WTC11 (cell line): ENCODE measurements at regions not wholly inside any gene's neighbourhood (a gene's known extent, or its start where the extent isn't known, plus 50 kb on each side); places are given as distances from the start of the nearest gene placed in this dataset.
"Not testable (repeated sequence)": the region's sequence is repeated elsewhere in the genome, so short reads cannot be mapped to it uniquely, and the experiment has no call there.

ENCODE experiments used
- ATAC-seq: fragments of 200-7000 bp; cut with Tn5 transposase; 2 replicates; pipeline ENCODE4 v1.10.0; 2021; ENCODE audit warnings: mild to moderate bottlenecking, moderate library complexity
- CTCF ChIA-PET: fragments of 300-600 bp; sonication (Branson Sonifier 250); formaldehyde crosslinking; loops from one replicate; lab custom pipeline; 2021; ENCODE audit warnings: antibody characterized with exemption; lab: Charles Lee
- POLR2A ChIA-PET: fragments of 350-600 bp; sonication (Branson Sonifier 250); formaldehyde crosslinking; loops from one replicate; lab custom pipeline; 2021; ENCODE audit warnings: antibody characterized with exemption; lab: Charles Lee
- DNase-seq: peaks from one replicate; pipeline ENCODE4 v3.0.0; 2021; ENCODE audit warnings: low spot score
- H3K27ac Mint-ChIP-seq: 2 replicates; pipeline ENCODE4 v1.8.0; 2021; ENCODE audit warnings: mixed read lengths
- H3K27me3 Mint-ChIP-seq: 2 replicates; pipeline ENCODE4 v1.8.0; 2021; ENCODE audit warnings: low read depth, mild to moderate bottlenecking, moderate library complexity, mixed read lengths
- H3K36me3 Mint-ChIP-seq: 2 replicates; pipeline ENCODE4 v1.8.0; 2021; ENCODE audit warnings: mixed read lengths
- H3K4me1 Mint-ChIP-seq: 2 replicates; pipeline ENCODE4 v1.8.0; 2022; ENCODE audit warnings: mixed read lengths
- H3K4me3 Mint-ChIP-seq: 2 replicates; pipeline ENCODE4 v1.8.0; 2021; ENCODE audit warnings: mild to moderate bottlenecking, moderate library complexity, mixed read lengths
- H3K9me3 Mint-ChIP-seq: 2 replicates; pipeline ENCODE4 v1.8.0; 2021; ENCODE audit warnings: mixed read lengths
- ARID4B ChIP-seq: sonication (generic); formaldehyde crosslinking; IDR thresholded peaks from 2 replicates; pipeline ENCODE4 v1.8.0; 2023; ENCODE audit warnings: missing genetic modification reagents, mild to moderate bottlenecking, borderline replicate concordance
- ATF3 ChIP-seq: sonication (generic); formaldehyde crosslinking; conservative IDR thresholded peaks from 2 replicates; pipeline ENCODE4 v1.8.1; 2022; ENCODE audit warnings: mild to moderate bottlenecking, missing genetic modification reagents
- ESRRA ChIP-seq: sonication (generic); formaldehyde crosslinking; IDR thresholded peaks from 2 replicates; pipeline ENCODE4 v1.8.1; 2022; ENCODE audit warnings: mild to moderate bottlenecking, missing genetic modification reagents, borderline replicate concordance
- IRF2 ChIP-seq: sonication (generic); formaldehyde crosslinking; IDR thresholded peaks from 2 replicates; pipeline ENCODE4 v1.8.0; 2022; ENCODE audit warnings: low read depth, missing genetic modification reagents, borderline replicate concordance
- MAX ChIP-seq: sonication (generic); formaldehyde crosslinking; IDR thresholded peaks from 2 replicates; pipeline ENCODE4 v1.8.0; 2022; ENCODE audit warnings: mild to moderate bottlenecking, missing genetic modification reagents
- NFYB ChIP-seq: sonication (generic); formaldehyde crosslinking; conservative IDR thresholded peaks from 2 replicates; pipeline ENCODE4 v1.8.0; 2022; ENCODE audit warnings: low read depth, missing genetic modification reagents
- NR1H2 ChIP-seq: sonication (generic); formaldehyde crosslinking; IDR thresholded peaks from 2 replicates; pipeline ENCODE4 v1.9.0; 2021; ENCODE audit warnings: mild to moderate bottlenecking, moderate library complexity, missing genetic modification reagents
- OVOL2 ChIP-seq: fragments of 250-450 bp; sonication (Bioruptor Pico); IDR thresholded peaks from 2 replicates; pipeline ENCODE4 v1.9.0; 2021; ENCODE audit warnings: mild to moderate bottlenecking, borderline replicate concordance
- TP53 ChIP-seq: sonication (generic); formaldehyde crosslinking; IDR thresholded peaks from 2 replicates; pipeline ENCODE4 v1.8.1; 2023; ENCODE audit warnings: mild to moderate bottlenecking, missing genetic modification reagents
- ZNF416 ChIP-seq: fragments of 250-450 bp; sonication (Bioruptor Pico); IDR thresholded peaks from 2 replicates; pipeline ENCODE4 v1.9.0; 2021; ENCODE audit warnings: mild to moderate bottlenecking, inconsistent platforms
- ZSCAN18 ChIP-seq: fragments of 250-450 bp; sonication (Bioruptor Pico); IDR thresholded peaks from 2 replicates; pipeline ENCODE4 v2.1.2; 2022; ENCODE audit warnings: mild to moderate bottlenecking, moderate library complexity
- TF ChIP-seq, protein P1 (sequence below): sonication (generic); formaldehyde crosslinking; IDR thresholded peaks from 2 replicates; pipeline ENCODE4 v1.8.1; 2022; ENCODE audit warnings: low read depth, mild to moderate bottlenecking, moderate library complexity, missing genetic modification reagents, borderline replicate concordance
- TF ChIP-seq, protein P2 (sequence below): fragments of 200-600 bp; IDR thresholded peaks from 2 replicates; pipeline ENCODE4 v1.8.0; 2022; ENCODE audit warnings: antibody characterized with exemption
- TF ChIP-seq, protein P3 (sequence below): fragments of 250-450 bp; sonication (Bioruptor Pico); conservative IDR thresholded peaks from 2 replicates; pipeline ENCODE4 v1.9.0; 2021; ENCODE audit warnings: mild to moderate bottlenecking

DNA sequence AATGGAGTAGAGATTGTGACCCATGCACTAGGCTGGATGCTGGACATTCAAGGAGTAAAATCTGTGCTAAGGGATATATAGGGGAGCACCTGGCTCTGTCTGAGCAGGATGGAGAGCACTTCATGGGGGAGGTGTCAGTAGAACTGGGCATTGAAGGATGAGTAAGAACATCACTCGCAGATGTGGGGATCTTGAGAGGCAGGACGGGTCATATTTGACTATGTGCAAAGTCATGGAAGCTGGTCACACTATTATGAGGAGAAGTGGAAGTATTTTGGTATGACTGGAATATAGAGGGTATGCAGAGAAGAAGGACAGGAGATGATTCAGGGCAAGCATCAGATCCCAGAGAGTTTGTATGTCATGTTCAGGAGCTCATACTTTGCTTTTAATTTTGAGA lies 62.9 kb upstream of the PCDH8 start:
- Mint-ChIP-seq H3K27ac (no peak overlapping the region), H3K4me3 (no peak overlapping the region), H3K9me3 (peaks cover 8% of the 10 kb centered on the region), H3K36me3 (no peaks in the 10 kb centered on the region), H3K27me3 (peaks cover 15% of the 10 kb centered on the region), H3K4me1 (peaks cover 17% of the 10 kb centered on the region)
- ChIA-PET POLR2A (no interaction called here), CTCF (interaction anchor here (1.1 to 1.5 kb wide), 2 partner anchors 14 to 56 kb away, joined by 3 to 5 read pairs; no protein-coding TSS in a partner anchor)
- ATAC-seq: no peak
- no peak for DNase-seq
- TF ChIP-seq ZNF416 (CRISPR knock-in tag) (no peak), OVOL2 (no peak)
- TF ChIP-seq, protein P1, sequence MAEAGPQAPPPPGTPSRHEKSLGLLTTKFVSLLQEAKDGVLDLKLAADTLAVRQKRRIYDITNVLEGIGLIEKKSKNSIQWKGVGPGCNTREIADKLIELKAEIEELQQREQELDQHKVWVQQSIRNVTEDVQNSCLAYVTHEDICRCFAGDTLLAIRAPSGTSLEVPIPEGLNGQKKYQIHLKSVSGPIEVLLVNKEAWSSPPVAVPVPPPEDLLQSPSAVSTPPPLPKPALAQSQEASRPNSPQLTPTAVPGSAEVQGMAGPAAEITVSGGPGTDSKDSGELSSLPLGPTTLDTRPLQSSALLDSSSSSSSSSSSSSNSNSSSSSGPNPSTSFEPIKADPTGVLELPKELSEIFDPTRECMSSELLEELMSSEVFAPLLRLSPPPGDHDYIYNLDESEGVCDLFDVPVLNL (CRISPR knock-in tag): no peak

DNA sequence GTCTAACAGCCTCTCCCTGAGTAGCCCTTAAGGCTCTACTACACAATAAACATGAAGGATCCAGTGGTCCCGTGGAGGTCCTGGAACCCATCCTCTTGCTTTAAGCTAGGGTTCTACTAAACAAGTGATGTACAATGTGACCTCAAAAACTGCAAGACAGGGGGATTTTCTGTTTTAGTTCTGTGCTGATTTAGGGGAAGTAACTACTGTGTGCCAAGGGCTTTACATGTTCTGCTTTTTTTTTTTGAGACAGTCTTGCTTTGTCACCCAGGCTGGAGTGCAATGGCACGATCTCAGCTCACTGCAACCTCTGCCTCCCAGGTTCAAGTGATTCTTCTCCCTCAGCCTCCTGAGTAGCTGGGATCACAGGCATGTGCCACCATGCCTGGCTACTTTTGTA lies 61.9 kb upstream of the PCDH8 start:
- H3K4me3 Mint-ChIP-seq, H3K36me3 Mint-ChIP-seq, POLR2A ChIA-PET, DNase-seq, ATAC-seq, H3K9me3 Mint-ChIP-seq, H3K27ac Mint-ChIP-seq: not testable (repeated sequence)
- CTCF ChIA-PET: interaction anchor here (1.5 to 1.9 kb wide), 2 partner anchors 13 to 57 kb away, joined by 3 to 13 read pairs; no protein-coding TSS in a partner anchor
- Mint-ChIP-seq H3K4me1 (peaks cover 27% of the 10 kb centered on the region), H3K27me3 (peaks cover 15% of the 10 kb centered on the region)

DNA sequence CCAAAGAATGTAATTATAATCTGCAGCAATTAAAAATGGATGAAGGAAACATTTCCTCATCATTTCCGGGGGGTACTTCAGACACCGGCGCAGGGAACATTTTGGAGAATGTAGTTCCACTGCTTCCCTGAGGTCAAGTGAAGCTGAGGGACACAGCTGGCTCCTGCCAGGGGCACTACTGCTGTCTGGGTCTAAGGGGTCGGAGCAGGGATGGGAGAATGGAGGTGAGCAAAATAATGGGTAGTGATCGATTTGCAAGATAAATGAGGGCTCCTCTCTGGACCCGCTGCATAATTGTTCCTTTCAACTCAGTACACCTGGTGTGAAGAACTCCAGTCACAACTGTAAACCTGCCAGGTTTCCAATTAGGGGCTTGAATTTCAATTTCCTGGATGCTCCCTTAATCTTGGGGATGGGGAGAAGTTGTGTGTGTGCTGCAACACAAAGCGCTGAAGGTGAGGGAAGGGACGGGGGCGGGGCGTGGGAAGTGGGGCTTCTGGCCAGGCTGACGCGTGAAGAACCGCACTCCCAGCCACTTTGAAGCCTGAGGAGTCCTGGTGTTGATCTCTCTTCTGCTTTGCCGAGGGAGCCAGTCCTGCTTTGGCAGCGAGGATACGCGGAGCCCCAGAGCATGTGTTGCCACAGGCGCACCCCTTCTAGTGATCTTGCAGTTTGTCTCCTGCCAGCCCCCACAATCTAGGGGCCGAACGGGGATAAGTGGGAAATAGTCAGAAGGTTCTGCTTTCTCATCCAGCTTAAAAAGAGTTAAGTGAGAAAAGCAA lies 57.9 kb upstream of the PCDH8 start:
- Mint-ChIP-seq H3K27me3 (peaks cover 15% of the 10 kb centered on the region), H3K9me3 (no peaks in the 10 kb centered on the region), H3K4me3 (peak overlapping the region; percentile 44), H3K36me3 (no peaks in the 10 kb centered on the region), H3K27ac (no peak overlapping the region), H3K4me1 (peaks cover 65% of the 10 kb centered on the region)
- peak; percentile 38; the same call in 1 of the 2 replicates for TF ChIP-seq MAX (CRISPR knock-in tag)
- no peak for TF ChIP-seq IRF2 (CRISPR knock-in tag)
- TF ChIP-seq NFYB: no peak
- no peak for TF ChIP-seq ESRRA
- no peak for TF ChIP-seq ZSCAN18 (CRISPR knock-in tag)
- TF ChIP-seq ARID4B: 0 out of 2 replicates have a peak, but pooled peaks have one; percentile 57
- CTCF ChIA-PET: interaction anchor here (0.8 to 4.0 kb wide), 10 partner anchors 9 to 245 kb away, joined by 3 to 49 read pairs (median 6); partner anchors contain the start of gene PCDH8
- POLR2A ChIA-PET: interaction anchor here (0.6 kb wide), 1 partner anchor 166 kb away, joined by 3 read pairs; the partner anchor contains the start of gene CNMD
- ATAC-seq: peak; percentile 79
- DNase-seq: peak; percentile 30

DNA sequence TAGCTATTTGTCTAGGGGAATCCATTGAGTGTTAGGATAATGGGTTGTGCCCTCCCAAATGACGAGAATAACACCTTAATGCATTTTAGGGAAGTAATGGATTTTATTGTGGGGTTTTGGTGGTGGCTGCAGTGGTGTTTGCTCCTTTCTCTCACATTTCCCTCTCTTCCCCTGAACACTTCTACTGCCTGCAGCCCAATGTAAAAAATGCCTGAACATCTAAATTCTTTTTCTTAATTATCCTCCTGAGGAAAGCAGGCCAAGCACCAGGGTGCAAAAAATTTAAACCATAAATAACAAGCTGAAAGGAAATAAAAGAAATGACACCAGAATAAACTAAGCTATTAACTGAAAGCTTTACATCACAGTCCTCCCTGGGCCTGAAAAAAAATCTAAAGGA lies 57.3 kb upstream of the PCDH8 start:
- Mint-ChIP-seq H3K27ac (no peak overlapping the region), H3K9me3 (no peaks in the 10 kb centered on the region), H3K27me3 (peaks cover 21% of the 10 kb centered on the region), H3K36me3 (no peaks in the 10 kb centered on the region), H3K4me3 (peak overlapping the region; percentile 44), H3K4me1 (peaks cover 70% of the 10 kb centered on the region)
- no peak for ATAC-seq
- no peak for DNase-seq
- CTCF ChIA-PET: interaction anchor here (0.8 to 4.0 kb wide), 9 partner anchors 8 to 246 kb away, joined by 3 to 49 read pairs (median 5); partner anchors contain the start of gene PCDH8
- POLR2A ChIA-PET: interaction anchor here (0.6 to 1.4 kb wide), 2 partner anchors 63 to 166 kb away, joined by 3 read pairs; partner anchors contain the start of gene CNMD
- TF ChIP-seq, protein P2, sequence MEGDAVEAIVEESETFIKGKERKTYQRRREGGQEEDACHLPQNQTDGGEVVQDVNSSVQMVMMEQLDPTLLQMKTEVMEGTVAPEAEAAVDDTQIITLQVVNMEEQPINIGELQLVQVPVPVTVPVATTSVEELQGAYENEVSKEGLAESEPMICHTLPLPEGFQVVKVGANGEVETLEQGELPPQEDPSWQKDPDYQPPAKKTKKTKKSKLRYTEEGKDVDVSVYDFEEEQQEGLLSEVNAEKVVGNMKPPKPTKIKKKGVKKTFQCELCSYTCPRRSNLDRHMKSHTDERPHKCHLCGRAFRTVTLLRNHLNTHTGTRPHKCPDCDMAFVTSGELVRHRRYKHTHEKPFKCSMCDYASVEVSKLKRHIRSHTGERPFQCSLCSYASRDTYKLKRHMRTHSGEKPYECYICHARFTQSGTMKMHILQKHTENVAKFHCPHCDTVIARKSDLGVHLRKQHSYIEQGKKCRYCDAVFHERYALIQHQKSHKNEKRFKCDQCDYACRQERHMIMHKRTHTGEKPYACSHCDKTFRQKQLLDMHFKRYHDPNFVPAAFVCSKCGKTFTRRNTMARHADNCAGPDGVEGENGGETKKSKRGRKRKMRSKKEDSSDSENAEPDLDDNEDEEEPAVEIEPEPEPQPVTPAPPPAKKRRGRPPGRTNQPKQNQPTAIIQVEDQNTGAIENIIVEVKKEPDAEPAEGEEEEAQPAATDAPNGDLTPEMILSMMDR: no peak
- TF ChIP-seq TP53: no peak
- TF ChIP-seq, protein P3, sequence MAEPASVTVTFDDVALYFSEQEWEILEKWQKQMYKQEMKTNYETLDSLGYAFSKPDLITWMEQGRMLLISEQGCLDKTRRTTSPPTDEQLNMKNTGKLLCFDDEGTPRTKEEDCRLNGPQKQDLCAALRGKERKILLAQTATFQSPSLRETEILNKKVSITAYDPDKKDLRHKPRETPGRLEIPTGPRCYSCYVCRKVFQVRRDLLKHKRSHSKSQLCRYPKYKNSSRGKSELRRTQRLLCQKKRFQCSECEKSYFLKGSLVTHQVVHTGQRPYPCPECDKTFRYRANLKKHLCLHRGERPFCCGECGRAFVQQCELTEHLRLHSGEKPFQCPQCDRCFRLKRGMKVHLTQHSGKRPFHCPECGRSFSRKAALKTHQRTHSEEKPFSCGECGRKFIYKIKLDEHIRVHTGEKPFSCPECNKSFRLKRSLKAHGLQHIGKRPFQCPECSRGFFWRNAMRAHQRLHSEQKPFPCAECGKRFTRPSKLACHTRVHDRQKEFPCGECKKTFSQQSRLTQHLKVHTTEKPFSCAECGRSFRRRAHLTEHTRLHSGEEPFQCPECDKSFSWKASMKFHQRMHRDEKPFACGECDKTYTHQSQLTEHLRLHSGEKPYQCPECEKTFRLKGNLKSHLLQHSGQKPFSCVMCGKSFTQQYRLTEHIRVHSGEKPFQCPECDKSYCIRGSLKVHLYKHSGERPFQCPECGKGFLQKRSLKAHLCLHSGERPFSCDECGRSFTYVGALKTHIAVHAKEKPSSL: no peak
- no peak for TF ChIP-seq MAX (CRISPR knock-in tag)
- no peak for TF ChIP-seq ATF3 (CRISPR knock-in tag)
- TF ChIP-seq NR1H2: no peak
